ENCODE measurements at regions not wholly inside any gene's neighbourhood (a gene's known extent, or its start where the extent isn't known, plus 50 kb on each side); places are given as distances from the start of the nearest gene placed in this dataset.

GRCh38 chr16:73877150-73877549, 419.5 kb upstream of the PSMD7 start:
- DNase-seq (ENCODE audit: extremely low read depth, low read depth) = no peak

GRCh38 chr16:73875996-73876690, 420.5 kb upstream of the PSMD7 start:
- no peak for TF ChIP-seq CTCF (IDR thresholded peaks at IDR 0.05; ENCODE audit: low read depth, low read length, missing control alignments)
- no peak overlapping the region for H3K4me3 ChIP-seq (replicated peaks; ENCODE audit: low read depth, low read length)
- DNase-seq (ENCODE audit: extremely low read depth, low read depth) = no peak

More at GRCh38 chr16:73877150-73877549, 419.5 kb upstream of the PSMD7 start:
- no peak for TF ChIP-seq CTCF (IDR thresholded peaks at IDR 0.05; ENCODE audit: low read depth, low read length, missing control alignments)
- no peak overlapping the region for H3K4me3 ChIP-seq (replicated peaks; ENCODE audit: low read depth, low read length)

- TF ChIP-seq CTCF (IDR thresholded peaks at IDR 0.05; ENCODE audit: low read depth, low read length, missing control alignments) = no peak
- H3K4me3 ChIP-seq (replicated peaks; ENCODE audit: low read depth, low read length) = no peak overlapping the region
These were observed 422.3 kb upstream of the PSMD7 start for GRCh38 chr16:73874324-73874723.

GRCh38 chr16:73873643-73874042, 423.0 kb upstream of the PSMD7 start:
- TF ChIP-seq CTCF (IDR thresholded peaks at IDR 0.05; ENCODE audit: low read depth, low read length, missing control alignments) = no peak
- H3K4me3 ChIP-seq (replicated peaks; ENCODE audit: low read depth, low read length) = no peak overlapping the region
- DNase-seq (ENCODE audit: extremely low read depth, low read depth) = no peak

More at GRCh38 chr16:73874324-73874723, 422.3 kb upstream of the PSMD7 start:
- no peak for DNase-seq (ENCODE audit: extremely low read depth, low read depth)

GRCh38 chr16:73872856-73873255, 423.8 kb upstream of the PSMD7 start:
- no peak for TF ChIP-seq CTCF (IDR thresholded peaks at IDR 0.05; ENCODE audit: low read depth, low read length, missing control alignments)
- no peak for DNase-seq (ENCODE audit: extremely low read depth, low read depth)
- no peak overlapping the region for H3K4me3 ChIP-seq (replicated peaks; ENCODE audit: low read depth, low read length)

- no peak for DNase-seq (ENCODE audit: extremely low read depth, low read depth)
- TF ChIP-seq CTCF (IDR thresholded peaks at IDR 0.05; ENCODE audit: low read depth, low read length, missing control alignments) = no peak
These were observed 425.4 kb upstream of the PSMD7 start for GRCh38 chr16:73871088-73871733.

More at GRCh38 chr16:73871088-73871733, 425.4 kb upstream of the PSMD7 start:
- H3K4me3 ChIP-seq (replicated peaks; ENCODE audit: low read depth, low read length) = no peak overlapping the region

Data from HFF-Myc (cell line).